Mucosa of descending colon (tissue), 3 donors: ENCODE measurements at regions not wholly inside any gene's neighbourhood (a gene's known extent, or its start where the extent isn't known, plus 50 kb on each side); places are given as distances from the start of the nearest gene placed in this dataset.

Source experiments
- ATAC-seq: fragments of 200-7000 bp; cut with Tn5 transposase; one replicate; pipeline ENCODE4 v1.9.1; 2020; ENCODE audit warnings: mild to moderate bottlenecking, moderate library complexity
- DNase-seq, 3 donors: peaks; one replicate each; pipeline ENCODE4 v3.0.0-alpha.2; 2020
- H3K36me3 ChIP-seq: fragments of 200-600 bp; one replicate; pipeline ENCODE4 v1.8.0; 2021; ENCODE audit warnings: low read depth, mild to moderate bottlenecking
- H3K4me1 ChIP-seq: fragments of 200-600 bp; one replicate; pipeline ENCODE4 v1.8.0; 2021; ENCODE audit warnings: low read depth, mild to moderate bottlenecking
- H3K4me3 ChIP-seq: fragments of 200-600 bp; one replicate; pipeline ENCODE4 v1.8.0; 2021; ENCODE audit warnings: mild to moderate bottlenecking
- H3K9me3 ChIP-seq: fragments of 200-600 bp; one replicate; pipeline ENCODE4 v1.8.0; 2021; ENCODE audit warnings: mild to moderate bottlenecking
- intact Hi-C, 2 donors: fragments of 100-400 bp; cut with DNase I in 1 of 2; cut with micrococcal nuclease in 1 of 2; formaldehyde crosslinking; loops; one replicate each; pipeline versions ENCODE4 v1.11.0 to v1.11.1; 2022; cut with DNase I, micrococcal nuclease
- TF ChIP-seq, protein P1 (sequence below): fragments of 200-600 bp; IDR thresholded peaks from one replicate; pipeline ENCODE4 v1.8.0; 2022; ENCODE audit warnings: antibody characterized with exemption, mild to moderate bottlenecking
- donor health status: DM: no; HTN: no; CAD: no; lungs with moderate emphysema.
- donor health status: DM: no; HTN: no; CAD: no.
- donor health status: DM: no; HTN: yes; CAD: no.

DNA sequence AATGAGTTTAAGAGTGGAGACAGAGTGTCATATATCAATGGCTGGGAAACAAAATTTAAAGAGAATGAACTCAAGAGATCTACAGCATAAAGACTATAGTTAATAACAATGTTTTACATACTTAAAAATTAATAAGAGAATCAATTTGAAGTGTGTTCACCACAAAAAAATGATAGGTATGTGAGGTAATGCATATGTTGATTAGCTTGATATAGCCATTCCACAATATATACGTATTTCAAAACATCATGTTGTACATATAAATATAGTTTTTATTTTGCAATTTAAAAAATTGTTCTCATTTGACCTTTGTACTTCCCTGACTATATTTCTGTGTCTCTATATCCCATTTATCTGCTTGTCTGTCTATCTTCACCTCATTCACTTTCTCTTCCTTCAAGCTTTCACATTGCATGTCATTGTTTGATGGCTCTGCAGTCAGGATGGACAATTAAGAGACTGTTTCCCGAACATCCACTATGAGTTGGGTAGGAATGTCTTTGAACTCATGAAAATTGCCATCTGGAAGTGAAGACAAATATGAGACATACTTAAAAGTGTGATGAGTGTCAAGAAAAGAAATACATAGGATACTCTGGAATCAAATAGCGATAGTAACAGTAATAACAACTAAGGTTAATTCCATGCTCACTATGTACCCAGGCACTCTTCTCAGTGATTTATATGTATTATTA lies 359.9 kb upstream of the ACTBL2 start:
- intact Hi-C loops, result no loop called here
- ATAC-seq, result no peak
- TF ChIP-seq, protein P1, sequence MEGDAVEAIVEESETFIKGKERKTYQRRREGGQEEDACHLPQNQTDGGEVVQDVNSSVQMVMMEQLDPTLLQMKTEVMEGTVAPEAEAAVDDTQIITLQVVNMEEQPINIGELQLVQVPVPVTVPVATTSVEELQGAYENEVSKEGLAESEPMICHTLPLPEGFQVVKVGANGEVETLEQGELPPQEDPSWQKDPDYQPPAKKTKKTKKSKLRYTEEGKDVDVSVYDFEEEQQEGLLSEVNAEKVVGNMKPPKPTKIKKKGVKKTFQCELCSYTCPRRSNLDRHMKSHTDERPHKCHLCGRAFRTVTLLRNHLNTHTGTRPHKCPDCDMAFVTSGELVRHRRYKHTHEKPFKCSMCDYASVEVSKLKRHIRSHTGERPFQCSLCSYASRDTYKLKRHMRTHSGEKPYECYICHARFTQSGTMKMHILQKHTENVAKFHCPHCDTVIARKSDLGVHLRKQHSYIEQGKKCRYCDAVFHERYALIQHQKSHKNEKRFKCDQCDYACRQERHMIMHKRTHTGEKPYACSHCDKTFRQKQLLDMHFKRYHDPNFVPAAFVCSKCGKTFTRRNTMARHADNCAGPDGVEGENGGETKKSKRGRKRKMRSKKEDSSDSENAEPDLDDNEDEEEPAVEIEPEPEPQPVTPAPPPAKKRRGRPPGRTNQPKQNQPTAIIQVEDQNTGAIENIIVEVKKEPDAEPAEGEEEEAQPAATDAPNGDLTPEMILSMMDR, result no peak
- no peak overlapping the region for H3K4me3 ChIP-seq
- no peaks in the 10 kb centered on the region for H3K36me3 ChIP-seq
- no peak for DNase-seq
- no peaks in the 10 kb centered on the region for H3K4me1 ChIP-seq
- no peaks in the 10 kb centered on the region for H3K9me3 ChIP-seq

DNA sequence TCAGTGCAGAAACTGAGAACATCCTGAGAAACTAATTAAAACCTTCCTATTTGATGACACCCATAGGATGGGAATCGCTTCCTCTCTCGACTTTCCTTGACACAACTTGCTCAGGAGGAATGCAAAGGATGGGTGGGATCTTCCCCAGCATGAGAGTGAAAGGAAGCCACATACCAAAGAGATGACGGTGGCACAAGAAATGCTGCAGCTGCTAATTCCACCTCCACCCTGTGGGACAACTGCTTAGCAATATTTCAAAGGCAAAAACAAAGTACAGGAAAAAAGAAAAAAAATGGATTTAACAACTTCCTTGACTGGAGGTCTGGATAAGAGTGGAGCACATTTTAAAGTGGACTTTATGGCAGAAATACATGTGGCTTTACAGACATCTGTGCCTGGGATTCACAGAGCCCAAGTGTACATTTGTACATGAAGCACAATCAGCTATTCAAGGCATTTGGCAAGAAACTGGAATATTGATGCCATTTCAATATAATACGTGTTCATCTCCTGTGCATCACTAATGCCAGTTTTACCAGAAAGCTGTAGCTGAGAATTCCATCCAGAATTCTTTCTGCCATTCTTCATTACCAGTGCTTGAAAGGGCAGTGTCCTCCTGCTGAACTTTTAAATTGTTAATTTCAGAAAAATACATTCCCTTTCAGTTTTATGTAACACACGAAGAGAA lies 359.2 kb upstream of the ACTBL2 start:
- TF ChIP-seq, protein P1, result no peak
- DNase-seq, result no peak
- no peak for ATAC-seq
- no peaks in the 10 kb centered on the region for H3K36me3 ChIP-seq
- H3K4me1 ChIP-seq, result no peaks in the 10 kb centered on the region
- no peaks in the 10 kb centered on the region for H3K9me3 ChIP-seq
- intact Hi-C loops, result no loop called here
- H3K4me3 ChIP-seq, result no peak overlapping the region

DNA sequence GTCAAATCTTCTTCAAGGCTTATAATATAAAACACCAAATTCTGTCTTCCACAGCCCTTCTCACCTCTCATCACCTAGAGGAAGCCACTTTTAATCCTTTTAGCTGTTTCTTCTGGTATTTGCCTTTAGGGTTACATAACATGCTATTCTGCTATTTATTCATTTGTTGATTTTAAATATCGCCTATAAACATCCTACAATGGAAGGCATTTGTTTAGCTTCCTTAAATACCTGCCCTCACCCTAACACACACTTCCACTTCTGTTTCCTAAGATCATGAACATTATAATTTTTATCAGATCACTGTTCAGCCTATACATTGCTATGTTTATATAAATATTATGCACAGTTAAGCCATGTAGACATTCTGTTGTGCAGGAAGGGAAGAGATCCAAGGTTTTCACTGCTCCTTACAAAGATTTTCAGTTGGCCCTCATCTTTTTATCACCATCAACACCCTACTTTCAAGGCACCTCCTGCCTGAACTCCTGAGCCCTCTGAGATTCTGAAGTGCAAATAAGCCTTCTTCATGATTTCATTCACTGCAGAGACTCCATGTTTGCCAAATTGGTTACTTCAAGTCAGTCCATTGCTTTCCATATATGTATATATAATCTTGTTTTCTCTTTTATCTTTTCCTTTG lies 356.9 kb upstream of the ACTBL2 start:
- Histone ChIP-seq H3K9me3 (no peaks in the 10 kb centered on the region), H3K4me1 (no peaks in the 10 kb centered on the region), H3K4me3 (no peak overlapping the region), H3K36me3 (no peaks in the 10 kb centered on the region)
- no peak for DNase-seq
- TF ChIP-seq, protein P1, result no peak
- no peak for ATAC-seq
- intact Hi-C loops, result no loop called here

DNA sequence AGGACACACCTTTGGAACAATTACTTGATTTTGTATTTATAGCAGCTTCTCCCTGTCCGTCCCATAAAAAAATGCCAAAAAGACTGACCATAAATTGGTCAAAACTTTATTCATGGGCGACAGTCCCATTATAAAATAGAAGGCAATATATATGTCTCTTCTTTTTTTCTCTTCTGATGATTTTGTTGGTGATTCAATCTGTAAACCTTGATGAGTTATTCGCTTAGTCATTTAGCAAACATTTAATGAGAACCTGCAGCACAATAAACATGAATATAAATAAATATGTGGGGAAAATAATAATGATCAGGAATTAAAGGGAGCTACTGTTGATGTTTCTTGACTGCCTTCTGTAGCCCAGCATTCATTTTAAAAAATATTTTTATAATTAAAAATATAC lies 356.4 kb upstream of the ACTBL2 start:
- DNase-seq (no peak), ATAC-seq (no peak)
- Histone ChIP-seq H3K4me1 (no peaks in the 10 kb centered on the region), H3K4me3 (no peak overlapping the region), H3K36me3 (no peaks in the 10 kb centered on the region), H3K9me3 (no peaks in the 10 kb centered on the region)
- intact Hi-C loops, result no loop called here
- TF ChIP-seq, protein P1, result no peak

DNA sequence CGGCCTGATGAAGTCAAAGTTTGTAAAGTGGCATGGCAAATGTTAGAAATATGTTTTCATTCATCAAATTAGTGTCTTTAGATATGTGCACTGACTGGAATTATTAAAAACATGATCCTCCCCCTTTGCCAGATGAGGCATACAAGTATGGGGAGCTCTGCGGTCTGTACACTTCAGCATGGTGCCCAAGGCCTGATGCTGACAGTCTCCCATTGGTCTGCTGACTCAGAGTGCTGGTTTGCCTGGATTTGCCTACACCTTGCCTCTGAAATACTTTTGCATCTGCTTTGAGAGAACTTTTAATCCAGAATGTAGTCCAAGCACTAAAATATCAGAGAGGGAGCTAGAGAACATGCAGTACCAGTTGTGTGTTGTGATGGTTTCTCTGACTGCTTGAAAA lies 354.3 kb upstream of the ACTBL2 start:
- Histone ChIP-seq H3K4me3 (no peak overlapping the region), H3K9me3 (no peaks in the 10 kb centered on the region), H3K36me3 (no peaks in the 10 kb centered on the region), H3K4me1 (no peaks in the 10 kb centered on the region)
- intact Hi-C loops, result no loop called here
- TF ChIP-seq, protein P1, result no peak
- DNase-seq, result no peak
- no peak for ATAC-seq
